ENCODE measurements at regions not wholly inside any gene's neighbourhood (a gene's known extent, or its start where the extent isn't known, plus 50 kb on each side); places are given as distances from the start of the nearest gene placed in this dataset.

GRCh38 chr9:88813638-88814209 lies 177.5 kb upstream of the S1PR3 start:
- TF ChIP-seq CTCF (IDR thresholded peaks at IDR 0.05), result no peak
- no peak for TF ChIP-seq POLR2A (IDR thresholded peaks at IDR 0.05)
- no peak for DNase-seq (ENCODE audit: low spot score in 2 of 2)
- no peak overlapping the region for H3K4me3 ChIP-seq (ENCODE audit: low read depth, poor library complexity, severe bottlenecking)
- intact Hi-C loops (cut with DNase I; ENCODE audit: low total_unique reads), result no loop called here
- 56 to 59% methylated on average over 8 of the region's 8 CpGs for WGBS, 2 donors

- peak in 1 of 2 donors; percentile 19 for DNase-seq (ENCODE audit: low spot score in 2 of 2)
- 39 to 46% methylated on average over 4 of the region's 4 CpGs for WGBS, 2 donors
- TF ChIP-seq CTCF (IDR thresholded peaks at IDR 0.05) (no peak), POLR2A (IDR thresholded peaks at IDR 0.05) (no peak)
- intact Hi-C loops (cut with DNase I; ENCODE audit: low total_unique reads), result no loop called here
- no peak overlapping the region for H3K4me3 ChIP-seq (ENCODE audit: low read depth, poor library complexity, severe bottlenecking)
Observed at GRCh38 chr9:88814577-88814976, 176.7 kb upstream of the S1PR3 start.

GRCh38 chr9:88816141-88816540 lies 175.1 kb upstream of the S1PR3 start:
- 86 to 95% methylated on average over 9 of the region's 9 CpGs for WGBS, 2 donors
- intact Hi-C loops (cut with DNase I; ENCODE audit: low total_unique reads), result no loop called here
- TF ChIP-seq CTCF (IDR thresholded peaks at IDR 0.05) (no peak), POLR2A (IDR thresholded peaks at IDR 0.05) (no peak)

GRCh38 chr9:88816591-88816990 lies 174.7 kb upstream of the S1PR3 start:
- intact Hi-C loops (cut with DNase I; ENCODE audit: low total_unique reads), result no loop called here

More at GRCh38 chr9:88816141-88816540, 175.1 kb upstream of the S1PR3 start:
- H3K4me3 ChIP-seq (ENCODE audit: low read depth, poor library complexity, severe bottlenecking), result no peak overlapping the region
- no peak for DNase-seq (ENCODE audit: low spot score in 2 of 2)

GRCh38 chr9:88817628-88818027 lies 173.6 kb upstream of the S1PR3 start:
- 69 to 81% methylated on average over 7 of the region's 7 CpGs for WGBS, 2 donors
- no peak for DNase-seq (ENCODE audit: low spot score in 2 of 2)
- H3K4me3 ChIP-seq (ENCODE audit: low read depth, poor library complexity, severe bottlenecking), result no peak overlapping the region
- TF ChIP-seq CTCF (IDR thresholded peaks at IDR 0.05) (no peak), POLR2A (IDR thresholded peaks at IDR 0.05) (no peak)
- intact Hi-C loops (cut with DNase I; ENCODE audit: low total_unique reads), result no loop called here

More at GRCh38 chr9:88816591-88816990, 174.7 kb upstream of the S1PR3 start:
- 68 to 83% methylated on average over 3 of the region's 3 CpGs for WGBS, 2 donors
- no peak overlapping the region for H3K4me3 ChIP-seq (ENCODE audit: low read depth, poor library complexity, severe bottlenecking)
- TF ChIP-seq CTCF (IDR thresholded peaks at IDR 0.05) (no peak), POLR2A (IDR thresholded peaks at IDR 0.05) (no peak)
- no peak for DNase-seq (ENCODE audit: low spot score in 2 of 2)

Measured in lower leg skin (tissue), 4 donors.